H9 (cell line): ENCODE measurements at regions not wholly inside any gene's neighbourhood (a gene's known extent, or its start where the extent isn't known, plus 50 kb on each side); places are given as distances from the start of the nearest gene placed in this dataset.

Experiments
- DNase-seq: peaks from one replicate; pipeline ENCODE4 v3.0.0-alpha.2; 2017
- H2AFZ ChIP-seq: one replicate; pipeline ENCODE4 v1.6.1; 2013; ENCODE audit warnings: mild to moderate bottlenecking, low read length, control low read depth, moderate library complexity
- H2AK5ac ChIP-seq: 2 replicates; pipeline ENCODE4 v1.6.1; 2013; ENCODE audit warnings: low read length, control low read depth, mixed read lengths; ENCODE audit not compliant: insufficient read length
- H2BK120ac ChIP-seq: one replicate; pipeline ENCODE4 v1.6.1; 2013; ENCODE audit warnings: low read depth, mild to moderate bottlenecking, low read length, control low read depth, inconsistent platforms; ENCODE audit not compliant: poor library complexity, severe bottlenecking
- H2BK12ac ChIP-seq: 2 replicates; pipeline ENCODE4 v1.6.1; 2013; ENCODE audit warnings: low read length, control low read depth, mixed read lengths, low read depth; ENCODE audit not compliant: insufficient read length
- H2BK15ac ChIP-seq: 2 replicates; pipeline ENCODE4 v1.6.1; 2013; ENCODE audit warnings: low read depth, low read length, control low read depth
- H2BK20ac ChIP-seq: one replicate; pipeline ENCODE4 v1.6.1; 2013; ENCODE audit warnings: low read depth, mild to moderate bottlenecking, low read length, control low read depth, inconsistent platforms; ENCODE audit not compliant: poor library complexity, severe bottlenecking
- H2BK5ac ChIP-seq: 2 replicates; pipeline ENCODE4 v1.6.1; 2013; ENCODE audit warnings: low read length, control low read depth, mixed read lengths; ENCODE audit not compliant: insufficient read length
- H3K14ac ChIP-seq: 2 replicates; pipeline ENCODE4 v1.6.1; 2013; ENCODE audit warnings: low read length, control low read depth; ENCODE audit not compliant: insufficient read depth
- H3K18ac ChIP-seq: 2 replicates; pipeline ENCODE4 v1.6.1; 2013; ENCODE audit warnings: low read depth, mild to moderate bottlenecking, mixed read lengths, low read length, control low read depth; ENCODE audit not compliant: insufficient read length
- H3K23ac ChIP-seq: 2 replicates; pipeline ENCODE4 v1.6.1; 2013; ENCODE audit warnings: low read length, control low read depth, mixed read lengths, low read depth; ENCODE audit not compliant: insufficient read length
- H3K23me2 ChIP-seq: 2 replicates; pipeline ENCODE4 v1.6.1; 2013; ENCODE audit warnings: low read depth, mild to moderate bottlenecking, mixed read lengths, low read length, control low read depth; ENCODE audit not compliant: insufficient read length, poor library complexity, severe bottlenecking
- H3K27ac ChIP-seq: 2 replicates; pipeline ENCODE4 v1.5.1; 2013; ENCODE audit warnings: low read length, control low read depth, mixed read lengths, low read depth; ENCODE audit not compliant: insufficient read length
- H3K27me3 ChIP-seq: 2 replicates; pipeline ENCODE4 v1.6.1; 2013; ENCODE audit warnings: low read length, control low read depth, inconsistent platforms; ENCODE audit not compliant: insufficient read depth
- H3K4ac ChIP-seq: 2 replicates; pipeline ENCODE4 v1.6.1; 2013; ENCODE audit warnings: low read depth, mild to moderate bottlenecking, control low read depth, inconsistent platforms, low read length, moderate library complexity
- H3K4me1 ChIP-seq: 2 replicates; pipeline ENCODE4 v1.6.1; 2013; ENCODE audit warnings: low read length, control low read depth, inconsistent platforms; ENCODE audit not compliant: insufficient read depth
- H3K4me2 ChIP-seq: 2 replicates; pipeline ENCODE4 v1.6.1; 2013; ENCODE audit warnings: low read length, control low read depth, mixed read lengths; ENCODE audit not compliant: insufficient read length, insufficient read depth
- H3K56ac ChIP-seq: 2 replicates; pipeline ENCODE4 v1.6.1; 2013; ENCODE audit warnings: low read depth, mild to moderate bottlenecking, mixed read lengths, low read length, control low read depth; ENCODE audit not compliant: insufficient read length
- H3K79me1 ChIP-seq: 2 replicates; pipeline ENCODE4 v1.6.1; 2013; ENCODE audit warnings: low read depth, mild to moderate bottlenecking, moderate library complexity, low read length, control low read depth, inconsistent platforms; ENCODE audit not compliant: insufficient read depth, poor library complexity, severe bottlenecking
- H3K79me2 ChIP-seq: 2 replicates; pipeline ENCODE4 v1.6.1; 2013; ENCODE audit warnings: low read length, control low read depth, inconsistent platforms; ENCODE audit not compliant: insufficient read depth
- H3K9ac ChIP-seq: 2 replicates; pipeline ENCODE4 v1.6.1; 2013; ENCODE audit warnings: low read length, control low read depth, mixed read lengths; ENCODE audit not compliant: insufficient read length; ENCODE audit errors: extremely low read depth
- H3K9me3 ChIP-seq: one replicate; pipeline ENCODE4 v1.6.1; 2013; ENCODE audit warnings: low read depth, low read length, inconsistent platforms; ENCODE audit not compliant: control insufficient read depth
- H3T11ph ChIP-seq: one replicate; pipeline ENCODE4 v1.6.1; 2013; ENCODE audit warnings: mild to moderate bottlenecking, low read length, control low read depth, inconsistent platforms
- H4K20me1 ChIP-seq: one replicate; pipeline ENCODE4 v1.6.1; 2013; ENCODE audit not compliant: control insufficient read depth, insufficient read length, insufficient read depth
- H4K5ac ChIP-seq: 2 replicates; pipeline ENCODE4 v1.6.1; 2013; ENCODE audit warnings: low read depth, mild to moderate bottlenecking, mixed read lengths, low read length, control low read depth; ENCODE audit not compliant: insufficient read length
- H4K8ac ChIP-seq: replicated peaks from 2 replicates; pipeline ENCODE4 v1.6.1; 2013; ENCODE audit warnings: low read length, control low read depth, mixed read lengths, low read depth; ENCODE audit not compliant: insufficient read length
- H4K91ac ChIP-seq: 2 replicates; pipeline ENCODE4 v1.6.1; 2013; ENCODE audit warnings: low read depth, mild to moderate bottlenecking, moderate library complexity, mixed read lengths, low read length, control low read depth; ENCODE audit not compliant: insufficient read length
- H3K27ac Mint-ChIP-seq, 3 experiments: 2 replicates in 2 of 3; 3 replicates in 1 of 3; pipeline ENCODE4 v1.8.0; 2020 to 2021; ENCODE audit warnings: mixed read lengths in 3 of 3, mild to moderate bottlenecking in 1 of 3, moderate library complexity in 1 of 3
- H3K27me3 Mint-ChIP-seq: 2 replicates; pipeline ENCODE4 v1.8.0; 2021; ENCODE audit warnings: low read depth, mild to moderate bottlenecking, moderate library complexity, mixed read lengths
- H3K36me3 Mint-ChIP-seq, 3 experiments: 2 replicates in 2 of 3; 3 replicates in 1 of 3; pipeline ENCODE4 v1.8.0; 2020 to 2021; ENCODE audit warnings: low read depth in 3 of 3, mixed read lengths in 3 of 3; ENCODE audit not compliant: insufficient read depth in 1 of 3
- H3K4me1 Mint-ChIP-seq, 2 experiments: 2 replicates each; pipeline ENCODE4 v1.8.0; 2020; ENCODE audit warnings: mixed read lengths in 2 of 2
- H3K4me3 Mint-ChIP-seq, 2 experiments: 2 replicates in 1 of 2; 3 replicates in 1 of 2; pipeline ENCODE4 v1.8.0; 2020 to 2021; ENCODE audit warnings: mild to moderate bottlenecking in 2 of 2, mixed read lengths in 2 of 2, moderate library complexity in 1 of 2
- H3K9me3 Mint-ChIP-seq, 2 experiments: 2 replicates in 1 of 2; 3 replicates in 1 of 2; pipeline ENCODE4 v1.8.0; 2020; ENCODE audit warnings: mild to moderate bottlenecking in 2 of 2, mixed read lengths in 2 of 2, moderate library complexity in 1 of 2
- CTCF ChIP-seq: fragments of 200-600 bp; sonication (generic); conservative IDR thresholded peaks from 3 replicates; pipeline ENCODE4 v1.8.0; 2021; ENCODE audit warnings: antibody characterized with exemption, mild to moderate bottlenecking
- WGBS: extraction: QIAGEN DNeasy Blood & Tissue Kit; methylation state at CpG from one replicate; pipeline ENCODE4 v1.1.7; 2013; ENCODE audit warnings: missing lambda C conversion rate, low lambda C conversion rate, mixed read lengths; ENCODE audit not compliant: insufficient read length; ENCODE audit errors: extremely low coverage; 5-methylcytosine and 5-hydroxymethylcytosine counted together

- Histone ChIP-seq H2AK5ac (no peak overlapping the region), H3K9me3 (no peaks in the 10 kb centered on the region), H3T11ph (no peak overlapping the region), H4K5ac (no peak overlapping the region), H3K79me2 (no peaks in the 10 kb centered on the region), H3K9ac (no peak overlapping the region), H3K56ac (no peak overlapping the region), H4K8ac (no peak overlapping the region), H2AFZ (no peak overlapping the region), H2BK5ac (no peak overlapping the region), H4K20me1 (no peaks in the 10 kb centered on the region), H2BK12ac (no peak overlapping the region), H3K23me2 (no peaks in the 10 kb centered on the region), H2BK120ac (no peak overlapping the region), H4K91ac (no peak overlapping the region), H3K79me1 (no peaks in the 10 kb centered on the region), H3K4ac (no peak overlapping the region), H3K27ac (no peak overlapping the region), H3K27me3 (no peaks in the 10 kb centered on the region), H3K14ac (no peak overlapping the region), H2BK20ac (no peak overlapping the region), H2BK15ac (no peak overlapping the region), H3K4me2 (no peak overlapping the region), H3K4me1 (peaks cover 3% of the 10 kb centered on the region; the same call in 1 of the 2 replicates), H3K18ac (no peak overlapping the region), H3K23ac (no peak overlapping the region)
- Mint-ChIP-seq H3K27me3 (peaks cover 2% of the 10 kb centered on the region; the same call in 1 of the 2 replicates), H3K4me3 (no peak overlapping the region), H3K9me3 (no peaks in the 10 kb centered on the region), H3K36me3 (no peaks in the 10 kb centered on the region), H3K27ac (no peak overlapping the region), H3K4me1 (peaks cover 9 to 11% of the 10 kb centered on the region in 2 experiments)
- DNase-seq = no peak
- no CpG with 5 or more reads among the region's 6 CpGs for WGBS
- TF ChIP-seq CTCF = no peak
These were observed 378.3 kb downstream of the EN1 start for GRCh38 chr2:118469103-118469502.
